Loucy (cell line): ENCODE measurements at regions not wholly inside any gene's neighbourhood (a gene's known extent, or its start where the extent isn't known, plus 50 kb on each side); places are given as distances from the start of the nearest gene placed in this dataset.

ENCODE experiments used
- EZH2phosphoT487 ChIP-seq: fragments of 200-600 bp; IDR thresholded peaks from 2 replicates; pipeline ENCODE4 v1.6.1; 2018; ENCODE audit warnings: antibody characterized with exemption, mild to moderate bottlenecking, moderate library complexity, borderline replicate concordance
- TF ChIP-seq, protein P1 (sequence below): fragments of 200-600 bp; sonication (generic); conservative IDR thresholded peaks from 2 replicates; pipeline ENCODE4 v1.5.1; 2014; ENCODE audit warnings: mild to moderate bottlenecking, antibody characterized with exemption, low read length

DNA sequence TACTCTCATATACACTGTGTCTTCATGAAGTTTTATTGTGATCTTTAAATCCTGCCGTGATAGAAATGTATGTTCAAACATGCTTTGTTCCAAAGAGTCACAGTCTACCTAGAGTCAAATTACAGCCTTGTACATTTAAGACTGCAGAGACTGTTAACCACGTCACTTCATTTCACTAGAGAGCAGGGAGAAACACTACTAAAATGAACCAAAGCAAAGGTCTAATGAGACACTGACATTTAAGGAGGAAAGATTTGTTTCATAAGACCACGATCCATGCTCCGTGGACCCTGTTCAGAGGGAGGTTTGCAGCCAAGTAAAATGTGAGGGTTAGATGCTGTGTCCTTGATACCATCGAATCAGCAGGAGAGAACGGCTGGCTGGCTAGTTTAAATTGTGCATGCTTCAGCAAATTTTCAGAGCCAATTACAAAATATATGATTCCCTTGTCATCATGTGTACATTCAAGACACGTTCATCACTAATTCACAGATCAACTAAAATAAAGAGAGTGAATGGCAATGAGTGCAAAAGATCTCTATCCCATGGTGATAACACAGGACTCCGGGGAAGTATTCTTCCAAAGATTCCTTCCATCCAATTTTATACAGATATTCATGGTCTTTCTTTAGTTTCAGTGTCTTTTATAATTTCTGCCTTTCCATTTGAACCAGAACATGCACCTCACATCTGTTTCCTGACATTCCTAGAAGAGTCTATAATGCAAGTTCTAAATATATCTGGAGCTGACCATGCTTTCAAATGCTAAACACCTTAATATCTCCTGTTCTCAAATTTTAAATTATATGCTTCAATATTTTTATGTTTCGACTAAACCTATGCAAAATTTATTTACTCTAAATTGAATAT is 960.9 kb upstream of the FAT3 start:
- TF ChIP-seq, protein P1, sequence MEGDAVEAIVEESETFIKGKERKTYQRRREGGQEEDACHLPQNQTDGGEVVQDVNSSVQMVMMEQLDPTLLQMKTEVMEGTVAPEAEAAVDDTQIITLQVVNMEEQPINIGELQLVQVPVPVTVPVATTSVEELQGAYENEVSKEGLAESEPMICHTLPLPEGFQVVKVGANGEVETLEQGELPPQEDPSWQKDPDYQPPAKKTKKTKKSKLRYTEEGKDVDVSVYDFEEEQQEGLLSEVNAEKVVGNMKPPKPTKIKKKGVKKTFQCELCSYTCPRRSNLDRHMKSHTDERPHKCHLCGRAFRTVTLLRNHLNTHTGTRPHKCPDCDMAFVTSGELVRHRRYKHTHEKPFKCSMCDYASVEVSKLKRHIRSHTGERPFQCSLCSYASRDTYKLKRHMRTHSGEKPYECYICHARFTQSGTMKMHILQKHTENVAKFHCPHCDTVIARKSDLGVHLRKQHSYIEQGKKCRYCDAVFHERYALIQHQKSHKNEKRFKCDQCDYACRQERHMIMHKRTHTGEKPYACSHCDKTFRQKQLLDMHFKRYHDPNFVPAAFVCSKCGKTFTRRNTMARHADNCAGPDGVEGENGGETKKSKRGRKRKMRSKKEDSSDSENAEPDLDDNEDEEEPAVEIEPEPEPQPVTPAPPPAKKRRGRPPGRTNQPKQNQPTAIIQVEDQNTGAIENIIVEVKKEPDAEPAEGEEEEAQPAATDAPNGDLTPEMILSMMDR: no peak
- TF ChIP-seq EZH2phosphoT487: no peak
